HFFc6 (cell line): ENCODE measurements at regions not wholly inside any gene's neighbourhood (a gene's known extent, or its start where the extent isn't known, plus 50 kb on each side); places are given as distances from the start of the nearest gene placed in this dataset.

ENCODE experiments used
- DNase-seq: peaks from one replicate; pipeline ENCODE4 v3.0.0-alpha.2; 2018
- H3K27ac Mint-ChIP-seq: 2 replicates; pipeline ENCODE4 v1.8.0; 2020; ENCODE audit warnings: mild to moderate bottlenecking, mixed read lengths
- H3K27me3 Mint-ChIP-seq: 2 replicates; pipeline ENCODE4 v1.8.0; 2021; ENCODE audit warnings: mild to moderate bottlenecking, moderate library complexity, mixed read lengths; ENCODE audit not compliant: insufficient read depth
- H3K36me3 Mint-ChIP-seq: 2 replicates; pipeline ENCODE4 v1.8.0; 2021; ENCODE audit warnings: low read depth, mixed read lengths
- H3K4me1 Mint-ChIP-seq: 2 replicates; pipeline ENCODE4 v1.8.0; 2020; ENCODE audit warnings: low read depth, mixed read lengths
- H3K4me3 Mint-ChIP-seq: 2 replicates; pipeline ENCODE4 v1.8.0; 2020; ENCODE audit warnings: mild to moderate bottlenecking, moderate library complexity, mixed read lengths
- H3K9me3 Mint-ChIP-seq: 2 replicates; pipeline ENCODE4 v1.8.0; 2020; ENCODE audit warnings: mild to moderate bottlenecking, mixed read lengths
- TF ChIP-seq, protein P1 (sequence below): fragments of 200-600 bp; sonication (generic); IDR thresholded peaks from 2 replicates; pipeline ENCODE4 v1.5.0; 2021; ENCODE audit warnings: antibody characterized with exemption, mild to moderate bottlenecking

DNA sequence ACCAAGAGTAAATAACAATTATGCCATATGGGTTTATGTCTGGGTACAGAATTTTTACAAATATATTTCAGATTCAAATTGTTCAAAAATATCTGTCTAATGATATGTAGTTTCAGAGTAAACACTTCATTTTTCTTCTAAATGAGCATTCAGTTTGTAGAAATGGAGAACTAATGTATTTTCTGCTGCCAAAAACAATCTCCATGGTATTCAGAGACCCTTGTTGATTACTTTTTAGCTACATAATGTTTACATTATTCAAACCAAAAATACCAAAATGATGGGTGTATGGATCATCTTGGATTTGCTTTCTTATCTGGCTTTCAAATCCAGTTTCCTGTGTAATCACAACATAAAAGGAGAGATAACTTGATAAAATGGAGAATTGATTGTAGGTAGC, 576.0 kb upstream of the CDH4 start:
- TF ChIP-seq, protein P1, sequence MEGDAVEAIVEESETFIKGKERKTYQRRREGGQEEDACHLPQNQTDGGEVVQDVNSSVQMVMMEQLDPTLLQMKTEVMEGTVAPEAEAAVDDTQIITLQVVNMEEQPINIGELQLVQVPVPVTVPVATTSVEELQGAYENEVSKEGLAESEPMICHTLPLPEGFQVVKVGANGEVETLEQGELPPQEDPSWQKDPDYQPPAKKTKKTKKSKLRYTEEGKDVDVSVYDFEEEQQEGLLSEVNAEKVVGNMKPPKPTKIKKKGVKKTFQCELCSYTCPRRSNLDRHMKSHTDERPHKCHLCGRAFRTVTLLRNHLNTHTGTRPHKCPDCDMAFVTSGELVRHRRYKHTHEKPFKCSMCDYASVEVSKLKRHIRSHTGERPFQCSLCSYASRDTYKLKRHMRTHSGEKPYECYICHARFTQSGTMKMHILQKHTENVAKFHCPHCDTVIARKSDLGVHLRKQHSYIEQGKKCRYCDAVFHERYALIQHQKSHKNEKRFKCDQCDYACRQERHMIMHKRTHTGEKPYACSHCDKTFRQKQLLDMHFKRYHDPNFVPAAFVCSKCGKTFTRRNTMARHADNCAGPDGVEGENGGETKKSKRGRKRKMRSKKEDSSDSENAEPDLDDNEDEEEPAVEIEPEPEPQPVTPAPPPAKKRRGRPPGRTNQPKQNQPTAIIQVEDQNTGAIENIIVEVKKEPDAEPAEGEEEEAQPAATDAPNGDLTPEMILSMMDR, result no peak
- DNase-seq, result no peak
- Mint-ChIP-seq H3K36me3 (no peaks in the 10 kb centered on the region), H3K4me1 (no peaks in the 10 kb centered on the region), H3K4me3 (no peak overlapping the region), H3K9me3 (peaks cover 4% of the 10 kb centered on the region), H3K27me3 (peaks cover 2% of the 10 kb centered on the region; the same call in 1 of the 2 replicates), H3K27ac (no peak overlapping the region)

GRCh38 chr20:60677819-60678218, 574.2 kb upstream of the CDH4 start:
- H3K36me3 Mint-ChIP-seq, result no peaks in the 10 kb centered on the region
- no peaks in the 10 kb centered on the region for H3K4me1 Mint-ChIP-seq
- H3K27ac Mint-ChIP-seq, result no peak overlapping the region
- H3K4me3 Mint-ChIP-seq, result no peak overlapping the region
- H3K9me3 Mint-ChIP-seq, result peaks cover 2% of the 10 kb centered on the region
- TF ChIP-seq, protein P1, result no peak
- peaks cover 2% of the 10 kb centered on the region; the same call in 1 of the 2 replicates for H3K27me3 Mint-ChIP-seq
- no peak for DNase-seq

GRCh38 chr20:60680554-60680953, 571.5 kb upstream of the CDH4 start:
- H3K4me1 Mint-ChIP-seq, result no peaks in the 10 kb centered on the region
- no peak overlapping the region for H3K27ac Mint-ChIP-seq
- TF ChIP-seq, protein P1, result no peak
- H3K27me3 Mint-ChIP-seq, result peaks cover 2% of the 10 kb centered on the region; the same call in 1 of the 2 replicates
- H3K4me3 Mint-ChIP-seq, result no peak overlapping the region
- no peaks in the 10 kb centered on the region for H3K36me3 Mint-ChIP-seq
- peaks cover 8% of the 10 kb centered on the region for H3K9me3 Mint-ChIP-seq
- DNase-seq, result no peak

DNA sequence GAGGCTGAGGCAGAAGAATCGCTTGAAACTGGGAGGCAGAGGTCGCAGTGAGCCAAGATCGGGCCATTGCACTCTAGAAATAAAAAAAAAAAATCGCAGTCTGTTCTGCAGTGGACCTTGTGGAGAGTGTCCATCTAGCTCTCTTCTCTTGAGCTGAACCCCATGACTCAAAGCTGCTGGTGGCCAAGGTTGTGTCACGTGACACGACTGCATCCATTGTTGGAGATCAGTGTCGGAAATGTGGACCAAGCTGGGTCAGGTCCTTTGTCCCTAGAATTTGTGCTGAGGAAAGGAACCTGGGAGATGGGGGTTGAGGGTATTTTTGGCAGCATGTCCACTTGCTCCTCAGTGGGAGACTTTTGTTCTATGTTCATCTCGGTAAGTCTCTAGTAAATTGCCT, 564.8 kb upstream of the CDH4 start:
- TF ChIP-seq, protein P1, result no peak
- H3K27me3 Mint-ChIP-seq, result peaks cover 2% of the 10 kb centered on the region
- H3K4me1 Mint-ChIP-seq, result no peaks in the 10 kb centered on the region
- peaks cover 12% of the 10 kb centered on the region for H3K9me3 Mint-ChIP-seq
- no peak overlapping the region for H3K4me3 Mint-ChIP-seq
- DNase-seq, result no peak
- no peaks in the 10 kb centered on the region for H3K36me3 Mint-ChIP-seq
- H3K27ac Mint-ChIP-seq, result no peak overlapping the region

DNA sequence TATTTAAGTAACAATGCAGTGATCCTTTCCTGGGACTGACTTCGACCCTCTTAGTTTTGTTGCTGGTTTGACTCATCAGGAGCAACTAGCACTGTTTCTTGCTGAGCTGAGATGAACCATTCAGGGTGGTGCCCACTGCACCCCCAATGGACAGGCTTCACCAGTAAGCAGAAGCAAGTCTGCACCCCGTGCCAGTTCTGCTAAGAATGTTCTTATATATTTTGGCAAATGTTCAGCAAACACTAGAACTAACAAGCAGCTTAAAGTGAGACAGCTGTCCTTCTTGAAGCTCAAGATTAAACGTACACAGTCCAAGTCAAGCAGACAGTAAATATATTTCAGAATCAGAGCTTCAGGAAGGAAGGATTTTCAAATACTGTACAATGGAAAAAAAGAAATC, 561.3 kb upstream of the CDH4 start:
- H3K4me3 Mint-ChIP-seq, result no peak overlapping the region
- TF ChIP-seq, protein P1, result no peak
- no peaks in the 10 kb centered on the region for H3K36me3 Mint-ChIP-seq
- peaks cover 16% of the 10 kb centered on the region for H3K4me1 Mint-ChIP-seq
- no peak overlapping the region for H3K27ac Mint-ChIP-seq
- DNase-seq, result no peak
- H3K27me3 Mint-ChIP-seq, result peaks cover 2% of the 10 kb centered on the region; the same call in 1 of the 2 replicates
- H3K9me3 Mint-ChIP-seq, result 0 out of 2 replicates have a peak, but pooled peaks cover 4% of the 10 kb centered on the region
